Liver (tissue), 8 donors: ENCODE measurements at regions not wholly inside any gene's neighbourhood (a gene's known extent, or its start where the extent isn't known, plus 50 kb on each side); places are given as distances from the start of the nearest gene placed in this dataset.
"Not testable (repeated sequence)": the region's sequence is repeated elsewhere in the genome, so short reads cannot be mapped to it uniquely, and the experiment has no call there.

Experiments
- DNase-seq: peaks from one replicate; pipeline ENCODE4 v3.0.0-alpha.2; 2017; ENCODE audit warnings: low spot score
- H3K27ac ChIP-seq, 2 donors: one replicate each; pipeline ENCODE4 v1.7.0; 2013; ENCODE audit warnings: inconsistent platforms in 2 of 2, low read length in 2 of 2, control low read depth in 1 of 2, low read depth in 1 of 2, mild to moderate bottlenecking in 1 of 2
- H3K27me3 ChIP-seq, 4 donors: one replicate each; pipeline versions ENCODE4 v1.6.1 to v1.7.0; 2013; ENCODE audit warnings: low read length in 3 of 4, inconsistent platforms in 1 of 4, mild to moderate bottlenecking in 1 of 4, moderate library complexity in 1 of 4; ENCODE audit not compliant: control insufficient read depth in 4 of 4, insufficient read depth in 4 of 4
- H3K36me3 ChIP-seq, 4 donors: one replicate each; pipeline versions ENCODE4 v1.6.1 to v1.7.0; 2013; ENCODE audit warnings: low read length in 3 of 4, mild to moderate bottlenecking in 3 of 4, low read depth in 1 of 4, moderate library complexity in 1 of 4; ENCODE audit not compliant: control insufficient read depth in 4 of 4, insufficient read depth in 3 of 4
- H3K4me1 ChIP-seq, 4 donors: one replicate each; pipeline versions ENCODE4 v1.6.1 to v1.7.0; 2013; ENCODE audit warnings: low read length in 3 of 4, mild to moderate bottlenecking in 3 of 4, moderate library complexity in 1 of 4; ENCODE audit not compliant: control insufficient read depth in 4 of 4, insufficient read depth in 4 of 4
- H3K4me3 ChIP-seq, 3 donors: one replicate each; pipeline versions ENCODE4 v1.6.1 to v1.7.0; 2013; ENCODE audit warnings: low read length in 3 of 3, control low read depth in 1 of 3, low read depth in 1 of 3, mild to moderate bottlenecking in 1 of 3
- H3K9ac ChIP-seq, 2 donors: one replicate each; pipeline ENCODE4 v1.7.0; 2013; ENCODE audit warnings: low read length in 2 of 2, mild to moderate bottlenecking in 2 of 2, moderate library complexity in 2 of 2, control low read depth in 1 of 2, low read depth in 1 of 2
- H3K9me3 ChIP-seq, 4 donors: one replicate each; pipeline versions ENCODE4 v1.6.1 to v1.7.0; 2013; ENCODE audit warnings: low read length in 3 of 4; ENCODE audit not compliant: control insufficient read depth in 4 of 4
- CTCF ChIP-seq: fragments of 150-350 bp; IDR thresholded peaks from 2 replicates; pipeline ENCODE4 v1.5.1; 2017; ENCODE audit warnings: improper control_type of control experiment, low read depth, low read length; ENCODE audit not compliant: missing input control
- FOXA1 ChIP-seq: IDR thresholded peaks from 2 replicates; pipeline ENCODE4 v1.6.1; 2016; ENCODE audit warnings: antibody characterized with exemption
- FOXA2 ChIP-seq: IDR thresholded peaks from 2 replicates; pipeline ENCODE4 v1.6.1; 2016; ENCODE audit warnings: antibody characterized with exemption
- HNF4A ChIP-seq, 2 donors: conservative IDR thresholded peaks; 2 replicates each; pipeline ENCODE4 v1.6.1; 2016; ENCODE audit warnings: antibody characterized with exemption in 2 of 2, mild to moderate bottlenecking in 2 of 2
- HNF4G ChIP-seq: IDR thresholded peaks from 2 replicates; pipeline ENCODE4 v1.6.1; 2016; ENCODE audit warnings: antibody characterized with exemption
- JUND ChIP-seq, 2 donors: IDR thresholded peaks; 2 replicates each; pipeline ENCODE4 v1.6.1; 2016; ENCODE audit warnings: antibody characterized with exemption in 2 of 2
- NR2F2 ChIP-seq: IDR thresholded peaks from 2 replicates; pipeline ENCODE4 v1.6.1; 2016; ENCODE audit warnings: antibody characterized with exemption
- RAD21 ChIP-seq, 2 donors: IDR thresholded peaks; 2 replicates each; pipeline ENCODE4 v1.6.1; 2016; ENCODE audit warnings: antibody characterized with exemption in 2 of 2, mild to moderate bottlenecking in 2 of 2
- RXRA ChIP-seq, 2 donors: IDR thresholded peaks; 2 replicates each; pipeline ENCODE4 v1.6.1; 2017 to 2018; ENCODE audit warnings: antibody characterized with exemption in 2 of 2, mild to moderate bottlenecking in 1 of 2
- TAF1 ChIP-seq: conservative IDR thresholded peaks from 2 replicates; pipeline ENCODE4 v1.6.1; 2016; ENCODE audit warnings: antibody characterized with exemption, mild to moderate bottlenecking
- ZBTB33 ChIP-seq: IDR thresholded peaks from 2 replicates; pipeline ENCODE4 v1.6.1; 2016; ENCODE audit warnings: antibody characterized with exemption
- WGBS: extraction: QIAGEN DNeasy Blood & Tissue Kit; methylation state at CpG from one replicate; pipeline ENCODE4 v1.1.7; 2013; 5-methylcytosine and 5-hydroxymethylcytosine counted together
- TF ChIP-seq, protein P1 (sequence below): IDR thresholded peaks from 2 replicates; pipeline ENCODE4 v1.6.1; 2016; ENCODE audit warnings: antibody characterized with exemption, mild to moderate bottlenecking
- donor health status: healthy.
- donor health status: healthy.
- donor health status: healthy.
- donor health status: healthy.
- donor health status: healthy.

GRCh38 chr13:61205898-61206297 is 209.8 kb downstream of the PCDH20 start:
- H3K27ac ChIP-seq, H3K36me3 ChIP-seq, H3K4me3 ChIP-seq, H3K27me3 ChIP-seq, DNase-seq, H3K4me1 ChIP-seq, H3K9ac ChIP-seq, H3K9me3 ChIP-seq: not testable (repeated sequence)
- 87% methylated on average over 11 of the region's 11 CpGs for WGBS

DNA sequence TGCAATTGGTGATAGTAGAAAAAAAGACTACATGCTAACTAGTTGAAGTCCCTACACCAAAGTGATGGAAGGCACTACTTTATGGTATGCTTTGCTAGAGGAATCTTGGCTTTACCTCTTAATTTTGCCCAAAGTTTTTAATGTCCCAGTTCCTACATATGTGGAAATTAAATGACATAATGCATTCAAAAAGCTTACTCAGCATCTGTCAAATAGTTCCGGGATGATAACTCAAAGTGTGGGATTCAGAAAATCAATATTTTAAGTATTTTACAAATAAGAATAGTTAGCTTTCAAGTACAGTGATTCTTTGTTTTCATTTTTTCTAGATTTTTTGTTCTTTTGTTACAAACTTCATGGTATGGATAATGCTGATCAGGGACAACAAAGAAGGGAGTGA is 211.6 kb downstream of the PCDH20 start:
- no peaks in the 10 kb centered on the region for H3K9me3 ChIP-seq
- no peak overlapping the region for H3K4me3 ChIP-seq
- no peak for DNase-seq
- no peak for TF ChIP-seq HNF4A (conservative IDR thresholded peaks at IDR 0.05)
- TF ChIP-seq JUND (IDR thresholded peaks at IDR 0.05) = no peak
- TF ChIP-seq FOXA2 = no peak
- TF ChIP-seq HNF4G = no peak
- TF ChIP-seq FOXA1 = no peak
- TF ChIP-seq CTCF = no peak
- TF ChIP-seq RAD21 (IDR thresholded peaks at IDR 0.05) = no peak
- TF ChIP-seq RXRA (IDR thresholded peaks at IDR 0.05) = no peak
- TF ChIP-seq ZBTB33 = no peak
- TF ChIP-seq, protein P1, sequence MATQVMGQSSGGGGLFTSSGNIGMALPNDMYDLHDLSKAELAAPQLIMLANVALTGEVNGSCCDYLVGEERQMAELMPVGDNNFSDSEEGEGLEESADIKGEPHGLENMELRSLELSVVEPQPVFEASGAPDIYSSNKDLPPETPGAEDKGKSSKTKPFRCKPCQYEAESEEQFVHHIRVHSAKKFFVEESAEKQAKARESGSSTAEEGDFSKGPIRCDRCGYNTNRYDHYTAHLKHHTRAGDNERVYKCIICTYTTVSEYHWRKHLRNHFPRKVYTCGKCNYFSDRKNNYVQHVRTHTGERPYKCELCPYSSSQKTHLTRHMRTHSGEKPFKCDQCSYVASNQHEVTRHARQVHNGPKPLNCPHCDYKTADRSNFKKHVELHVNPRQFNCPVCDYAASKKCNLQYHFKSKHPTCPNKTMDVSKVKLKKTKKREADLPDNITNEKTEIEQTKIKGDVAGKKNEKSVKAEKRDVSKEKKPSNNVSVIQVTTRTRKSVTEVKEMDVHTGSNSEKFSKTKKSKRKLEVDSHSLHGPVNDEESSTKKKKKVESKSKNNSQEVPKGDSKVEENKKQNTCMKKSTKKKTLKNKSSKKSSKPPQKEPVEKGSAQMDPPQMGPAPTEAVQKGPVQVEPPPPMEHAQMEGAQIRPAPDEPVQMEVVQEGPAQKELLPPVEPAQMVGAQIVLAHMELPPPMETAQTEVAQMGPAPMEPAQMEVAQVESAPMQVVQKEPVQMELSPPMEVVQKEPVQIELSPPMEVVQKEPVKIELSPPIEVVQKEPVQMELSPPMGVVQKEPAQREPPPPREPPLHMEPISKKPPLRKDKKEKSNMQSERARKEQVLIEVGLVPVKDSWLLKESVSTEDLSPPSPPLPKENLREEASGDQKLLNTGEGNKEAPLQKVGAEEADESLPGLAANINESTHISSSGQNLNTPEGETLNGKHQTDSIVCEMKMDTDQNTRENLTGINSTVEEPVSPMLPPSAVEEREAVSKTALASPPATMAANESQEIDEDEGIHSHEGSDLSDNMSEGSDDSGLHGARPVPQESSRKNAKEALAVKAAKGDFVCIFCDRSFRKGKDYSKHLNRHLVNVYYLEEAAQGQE = no peak
- H3K27ac ChIP-seq = no peak overlapping the region
- 77% methylated on average over 1 of the region's 1 CpG for WGBS
- peaks cover 0 to 3% (median 0%) of the 10 kb centered on the region in 4 donors for H3K27me3 ChIP-seq
- no peak overlapping the region for H3K9ac ChIP-seq
- H3K36me3 ChIP-seq = no peaks in the 10 kb centered on the region
- H3K4me1 ChIP-seq = no peaks in the 10 kb centered on the region

DNA sequence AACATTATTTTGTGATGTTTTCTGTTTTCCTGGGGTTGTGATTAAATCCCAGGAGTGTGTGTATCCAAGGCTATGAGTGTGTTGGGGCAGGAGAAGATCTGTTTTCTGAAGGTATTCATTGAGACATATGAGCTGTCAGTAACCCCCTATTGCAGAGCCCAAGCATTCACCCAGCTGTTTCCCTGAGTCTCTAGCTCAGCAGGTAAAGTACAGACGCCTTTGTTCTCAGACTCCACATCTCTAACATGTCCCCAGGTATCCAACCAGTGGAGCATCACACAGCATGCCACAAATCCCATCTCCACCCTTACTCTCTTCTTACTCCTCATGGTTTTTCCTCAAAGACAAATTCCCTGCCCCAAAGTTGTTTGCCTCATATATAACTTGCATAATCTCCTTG is 213.6 kb downstream of the PCDH20 start:
- TF ChIP-seq NR2F2 = no peak
- no peak for TF ChIP-seq TAF1
- H3K36me3 ChIP-seq = no peaks in the 10 kb centered on the region
- WGBS = 20% methylated on average over 1 of the region's 1 CpG
- H3K4me1 ChIP-seq = no peaks in the 10 kb centered on the region
- no peak overlapping the region for H3K4me3 ChIP-seq
- H3K27me3 ChIP-seq = peaks cover 0 to 3% (median 0%) of the 10 kb centered on the region in 4 donors
- no peaks in the 10 kb centered on the region for H3K9me3 ChIP-seq
- no peak overlapping the region for H3K9ac ChIP-seq
- DNase-seq = no peak
- H3K27ac ChIP-seq = no peak overlapping the region
